H1 (cell line): ENCODE measurements at regions not wholly inside any gene's neighbourhood (a gene's known extent, or its start where the extent isn't known, plus 50 kb on each side); places are given as distances from the start of the nearest gene placed in this dataset.

Experiments
- CTCF ChIA-PET: fragments of 300-600 bp; sonication (Branson Sonifier 250); formaldehyde crosslinking; loops from one replicate; lab custom pipeline; 2021; ENCODE audit not compliant: partially characterized antibody; lab: Charles Lee
- POLR2A ChIA-PET: fragments of 300-600 bp; sonication (Branson Sonifier 250); formaldehyde crosslinking; loops from one replicate; lab custom pipeline; 2021; ENCODE audit warnings: inconsistent platforms; ENCODE audit not compliant: partially characterized antibody; lab: Charles Lee
- DNase-seq, 2 experiments: peaks; one replicate each; pipeline versions ENCODE4 v3.0.0 to v3.0.0-alpha.2; 2010 to 2022; ENCODE audit warnings: low spot score in 2 of 2, low read depth in 1 of 2, mixed read lengths in 1 of 2
- FAIRE-seq: peaks from 2 replicates; lab custom pipeline; 2011; peaks lifted over from hg19 to GRCh38; lab: Jason Lieb, UNC
- H2AFZ ChIP-seq: 2 replicates; pipeline ENCODE4 v1.8.1; 2012; ENCODE audit warnings: low read length, inconsistent platforms
- H2AK5ac ChIP-seq: 2 replicates; pipeline ENCODE4 v1.6.1; 2013; ENCODE audit warnings: low read depth, low read length
- H2BK120ac ChIP-seq: replicated peaks from 2 replicates; pipeline ENCODE3; 2013; ENCODE audit warnings: low read depth, low read length, inconsistent platforms
- H2BK12ac ChIP-seq: 2 replicates; pipeline ENCODE4 v1.6.1; 2013; ENCODE audit warnings: low read depth, low read length
- H2BK15ac ChIP-seq: 2 replicates; pipeline ENCODE4 v1.6.1; 2013; ENCODE audit warnings: low read length
- H2BK20ac ChIP-seq: 2 replicates; pipeline ENCODE4 v1.6.1; 2013; ENCODE audit warnings: low read length
- H2BK5ac ChIP-seq: 2 replicates; pipeline ENCODE4 v1.6.1; 2013; ENCODE audit warnings: low read depth, low read length
- H3K14ac ChIP-seq: 2 replicates; pipeline ENCODE4 v1.6.1; 2013; ENCODE audit warnings: inconsistent platforms; ENCODE audit not compliant: insufficient read length
- H3K18ac ChIP-seq: 2 replicates; pipeline ENCODE4 v1.6.1; 2013; ENCODE audit warnings: low read length; ENCODE audit errors: extremely low read depth
- H3K23ac ChIP-seq: 2 replicates; pipeline ENCODE4 v1.6.1; 2013; ENCODE audit warnings: inconsistent platforms; ENCODE audit not compliant: insufficient read length
- H3K23me2 ChIP-seq: 2 replicates; pipeline ENCODE4 v1.6.1; 2013; ENCODE audit warnings: low read depth, low read length
- H3K27ac ChIP-seq: 2 replicates; pipeline ENCODE4 v1.6.1; 2011; ENCODE audit warnings: low read depth, low read length, inconsistent platforms
- H3K27me3 ChIP-seq, 4 experiments: replicated peaks in 1 of 4; 1 replicate in 1 of 4; 2 replicates in 3 of 4; pipeline versions ENCODE4 v1.6.1 to v1.8.1; 2011 to 2013; ENCODE audit warnings: low read length in 3 of 4, mild to moderate bottlenecking in 3 of 4, inconsistent platforms in 2 of 4, mixed read lengths in 2 of 4, moderate library complexity in 1 of 4; ENCODE audit not compliant: control insufficient read depth in 3 of 4, insufficient read depth in 3 of 4; ENCODE audit errors: extremely low read depth in 1 of 4
- H3K36me3 ChIP-seq, 4 experiments: 2 replicates each; pipeline versions ENCODE4 v1.6.1 to v1.8.1; 2011 to 2013; ENCODE audit warnings: mild to moderate bottlenecking in 4 of 4, low read length in 3 of 4, moderate library complexity in 2 of 4, control low read depth in 1 of 4, inconsistent platforms in 1 of 4; ENCODE audit not compliant: insufficient read depth in 4 of 4, control insufficient read depth in 2 of 4
- H3K4ac ChIP-seq: replicated peaks from 2 replicates; pipeline ENCODE3; 2013; ENCODE audit warnings: low read length, low read depth, mixed read lengths, inconsistent platforms; ENCODE audit not compliant: insufficient read length
- H3K4me1 ChIP-seq, 4 experiments: replicated peaks in 1 of 4; 1 replicate in 1 of 4; 2 replicates in 3 of 4; pipeline versions ENCODE4 v1.6.1 to v1.8.1; 2011 to 2013; ENCODE audit warnings: low read length in 3 of 4, inconsistent platforms in 2 of 4, mixed read lengths in 1 of 4; ENCODE audit not compliant: insufficient read depth in 4 of 4, control insufficient read depth in 3 of 4
- H3K4me2 ChIP-seq, 2 experiments: 2 replicates each; pipeline versions ENCODE4 v1.6.1 to v1.8.1; 2011 to 2013; ENCODE audit warnings: low read depth in 2 of 2, low read length in 2 of 2, control low read depth in 1 of 2, inconsistent platforms in 1 of 2, mild to moderate bottlenecking in 1 of 2; ENCODE audit not compliant: insufficient read depth in 1 of 2
- H3K4me3 ChIP-seq, 4 experiments: fragments of 200-600, 300-600 bp in 1 of 4; sonication (generic), shearing (Covaris generic), sonication (Bioruptor Twin) in 1 of 4; 2 replicates each; pipeline versions ENCODE4 v1.5.1 to v1.8.1; 2011 to 2016; ENCODE audit warnings: low read length in 4 of 4, low read depth in 3 of 4, control low read depth in 2 of 4, inconsistent platforms in 2 of 4, mild to moderate bottlenecking in 2 of 4, mixed read lengths in 1 of 4, moderate library complexity in 1 of 4; ENCODE audit not compliant: insufficient read depth in 2 of 4; ENCODE audit errors: extremely low read depth in 1 of 4
- H3K56ac ChIP-seq: replicated peaks from 2 replicates; pipeline ENCODE3; 2013; ENCODE audit warnings: low read depth, mild to moderate bottlenecking, mixed read lengths, low read length, inconsistent platforms; ENCODE audit not compliant: insufficient read length
- H3K79me1 ChIP-seq: 2 replicates; pipeline ENCODE4 v1.6.1; 2013; ENCODE audit warnings: low read depth, low read length, control low read depth
- H3K79me2 ChIP-seq, 2 experiments: 2 replicates each; pipeline versions ENCODE4 v1.6.1 to v1.8.1; 2012 to 2013; ENCODE audit warnings: low read length in 2 of 2, mild to moderate bottlenecking in 2 of 2, inconsistent platforms in 1 of 2; ENCODE audit not compliant: insufficient read depth in 2 of 2, control insufficient read depth in 1 of 2
- H3K9ac ChIP-seq, 4 experiments: replicated peaks in 1 of 4; 1 replicate in 1 of 4; 2 replicates in 3 of 4; pipeline versions ENCODE4 v1.6.1 to v1.8.1; 2011 to 2013; ENCODE audit warnings: low read depth in 3 of 4, low read length in 3 of 4, control low read depth in 2 of 4, mild to moderate bottlenecking in 2 of 4, moderate library complexity in 2 of 4, inconsistent platforms in 1 of 4; ENCODE audit errors: extremely low read depth in 1 of 4
- H3K9me3 ChIP-seq, 2 experiments: 2 replicates each; pipeline versions ENCODE4 v1.6.1 to v1.8.1; 2012 to 2013; ENCODE audit warnings: mild to moderate bottlenecking in 2 of 2, moderate library complexity in 2 of 2, control low read depth in 1 of 2, inconsistent platforms in 1 of 2, low read depth in 1 of 2, low read length in 1 of 2, mixed read lengths in 1 of 2; ENCODE audit not compliant: insufficient read depth in 2 of 2
- H4K20me1 ChIP-seq, 2 experiments: replicated peaks in 1 of 2; 2 replicates each; pipeline versions ENCODE3 to v1.8.1; 2011 to 2013; ENCODE audit warnings: inconsistent platforms in 2 of 2, low read length in 2 of 2, mild to moderate bottlenecking in 1 of 2; ENCODE audit not compliant: insufficient read depth in 2 of 2, control insufficient read depth in 1 of 2
- H4K5ac ChIP-seq: 2 replicates; pipeline ENCODE4 v1.6.1; 2013; ENCODE audit warnings: low read length, low read depth, mixed read lengths, inconsistent platforms; ENCODE audit not compliant: insufficient read length
- H4K8ac ChIP-seq: 2 replicates; pipeline ENCODE4 v1.8.0; 2013; ENCODE audit warnings: mild to moderate bottlenecking, moderate library complexity, low read length, inconsistent platforms; ENCODE audit not compliant: insufficient read depth; ENCODE audit errors: extremely low read depth
- H4K91ac ChIP-seq: replicated peaks from 2 replicates; pipeline ENCODE3; 2013; ENCODE audit warnings: low read length, mixed read lengths, inconsistent platforms; ENCODE audit not compliant: insufficient read length
- SIN3A ChIP-seq, 2 experiments: IDR thresholded peaks in 1 of 2; conservative IDR thresholded peaks in 1 of 2; 2 replicates each; pipeline ENCODE4 v1.6.1; 2011 to 2012; ENCODE audit warnings: low read length in 2 of 2, improper control_type of control experiment in 1 of 2, low read depth in 1 of 2, mild to moderate bottlenecking in 1 of 2
- WGBS, 2 experiments: shearing (Covaris generic) in 1 of 2; methylation state at CpG; one replicate each; pipeline versions ENCODE4 v1.1.6 to v1.1.7; 2013 to 2015; ENCODE audit warnings: low lambda C conversion rate in 2 of 2, mixed read lengths in 2 of 2, inconsistent platforms in 1 of 2, low coverage in 1 of 2, missing lambda C conversion rate in 1 of 2; ENCODE audit not compliant: insufficient replicate concordance in 2 of 2, insufficient coverage in 1 of 2, insufficient read length in 1 of 2; ENCODE audit errors: extremely low coverage in 1 of 2, missing lambda C conversion rate in 1 of 2; 5-methylcytosine and 5-hydroxymethylcytosine counted together

- Histone ChIP-seq H3K18ac (no peak overlapping the region), H3K27ac (no peak overlapping the region), H3K14ac (no peak overlapping the region), H2BK20ac (no peak overlapping the region), H2BK5ac (no peak overlapping the region), H3K79me2 (no peaks in the 10 kb centered on the region), H3K4me3 (no peak overlapping the region), H3K4me1 (no peaks in the 10 kb centered on the region), H4K8ac (no peak overlapping the region; the same call in 1 of the 2 replicates), H3K56ac (no peak overlapping the region), H4K91ac (no peak overlapping the region), H4K20me1 (no peaks in the 10 kb centered on the region), H3K36me3 (no peaks in the 10 kb centered on the region), H2AFZ (no peak overlapping the region), H2BK120ac (no peak overlapping the region), H2BK15ac (no peak overlapping the region), H4K5ac (no peak overlapping the region), H3K23me2 (no peaks in the 10 kb centered on the region), H3K4me2 (no peak overlapping the region), H3K27me3 (no peaks in the 10 kb centered on the region; a peak in 1 of 7 replicates), H3K23ac (no peak overlapping the region), H3K79me1 (no peaks in the 10 kb centered on the region), H3K9ac (no peak overlapping the region), H3K4ac (no peak overlapping the region), H2AK5ac (no peak overlapping the region), H3K9me3 (no peaks in the 10 kb centered on the region), H2BK12ac (no peak overlapping the region)
- no peak for TF ChIP-seq SIN3A (conservative IDR thresholded peaks at IDR 0.05 in 1 of 2, IDR thresholded peaks at IDR 0.05 in 1 of 2; ENCODE audit: low read depth in 1 of 2, low read length in 2 of 2)
- FAIRE-seq: no peak
- ChIA-PET POLR2A (no interaction called here), CTCF (interaction anchor here (0.7 to 3.3 kb wide), 3 partner anchors 11 to 23 kb away, joined by 3 to 27 read pairs (median 3); no protein-coding TSS in a partner anchor)
- WGBS, 2 experiments: 83% methylated on average over 14 of the region's 15 CpGs; no CpG with 5 or more reads in 1 of the 2 experiments
- DNase-seq: no peak
These were observed 148.5 kb downstream of the PTPN20 start for GRCh38 chr10:47059606-47060311.
